HepG2 (cell line): ENCODE measurements at regions not wholly inside any gene's neighbourhood (a gene's known extent, or its start where the extent isn't known, plus 50 kb on each side); places are given as distances from the start of the nearest gene placed in this dataset.
A peak's percentile ranks its signal among the peaks of the same experiment; 100 is the strongest.

Experiments used
- ATAC-seq: fragments of 200-7000 bp; cut with Tn5 transposase; 3 replicates; pipeline ENCODE4 v1.9.1; 2020; ENCODE audit warnings: mild to moderate bottlenecking, moderate library complexity
- BruUV-seq: library from RNA; stranded (reverse); fragments of 400-500 nt; replicated peaks from 2 replicates; lab custom pipeline; 2021; lab: Mats Ljungman, UMichigan
- CTCF ChIA-PET: fragments of 300-600 bp; formaldehyde crosslinking; extraction: SDS; loops from one replicate; lab custom pipeline; 2021; ENCODE audit warnings: low total read pairs, inconsistent platforms, low intra/inter-chr PET ratio; lab: Yijun Ruan, JAX
- POLR2A ChIA-PET: fragments of 350-600 bp; sonication (Branson Sonifier 250); formaldehyde crosslinking; loops from one replicate; lab custom pipeline; 2020; ENCODE audit warnings: antibody characterized with exemption, inconsistent platforms; lab: Yijun Ruan, JAX
- DNase-seq: peaks from one replicate; pipeline ENCODE4 v3.0.0-alpha.2; 2015; ENCODE audit warnings: low spot score
- FAIRE-seq: peaks from 3 replicates; lab custom pipeline; 2011; peaks lifted over from hg19 to GRCh38; lab: Jason Lieb, UNC
- H2AFZ ChIP-seq: one replicate; pipeline ENCODE4 v1.6.1; 2011; ENCODE audit warnings: low read length, inconsistent platforms
- H3K27ac ChIP-seq: fragments of 300-600 bp; 3 replicates; pipeline ENCODE4 v1.8.0; 2011; ENCODE audit warnings: mixed run types, mild to moderate bottlenecking, mixed read lengths, low read length, inconsistent platforms; ENCODE audit not compliant: insufficient read depth; ENCODE audit errors: extremely low read length
- H3K27me3 ChIP-seq, 2 experiments: fragments of 200-600 bp in 1 of 2; 2 replicates in 1 of 2; 3 replicates in 1 of 2; pipeline versions ENCODE4 v1.6.0 to v1.8.0; 2011; ENCODE audit warnings: low read length in 2 of 2, mild to moderate bottlenecking in 2 of 2, moderate library complexity in 2 of 2, inconsistent platforms in 1 of 2; ENCODE audit not compliant: insufficient read depth in 2 of 2, control insufficient read depth in 1 of 2
- H3K36me3 ChIP-seq, 2 experiments: fragments of 200-600 bp in 1 of 2; replicated peaks in 1 of 2; 2 replicates in 1 of 2; 3 replicates in 1 of 2; pipeline versions ENCODE4 v1.5.1 to v1.8.0; 2011; ENCODE audit warnings: low read length in 2 of 2, inconsistent platforms in 1 of 2; ENCODE audit not compliant: insufficient read depth in 2 of 2, control insufficient read depth in 1 of 2
- H3K4me1 ChIP-seq: 2 replicates; pipeline ENCODE4 v1.5.1; 2012; ENCODE audit warnings: low read length, inconsistent platforms; ENCODE audit not compliant: insufficient read depth
- H3K4me2 ChIP-seq: 2 replicates; pipeline ENCODE4 v1.6.0; 2011; ENCODE audit warnings: low read depth, low read length, inconsistent platforms
- H3K4me3 ChIP-seq, 3 experiments: fragments of 200-600 bp in 1 of 3; sonication (generic), shearing (Covaris generic) in 1 of 3; replicated peaks in 1 of 3; 2 replicates each; pipeline ENCODE4 v1.5.1; 2011 to 2016; ENCODE audit warnings: low read length in 3 of 3, inconsistent platforms in 2 of 3, low read depth in 2 of 3, mild to moderate bottlenecking in 2 of 3, control low read depth in 1 of 3, mixed read lengths in 1 of 3; ENCODE audit not compliant: insufficient read depth in 1 of 3
- H3K79me2 ChIP-seq: one replicate; pipeline ENCODE4 v1.6.1; 2011; ENCODE audit warnings: low read length, inconsistent platforms; ENCODE audit not compliant: insufficient read depth
- H3K9ac ChIP-seq: 2 replicates; pipeline ENCODE4 v1.6.0; 2011; ENCODE audit warnings: mild to moderate bottlenecking, low read depth, low read length, inconsistent platforms; ENCODE audit not compliant: insufficient read depth
- H3K9me3 ChIP-seq: 2 replicates; pipeline ENCODE4 v1.5.1; 2012; ENCODE audit warnings: mild to moderate bottlenecking, low read length
- H4K20me1 ChIP-seq: 2 replicates; pipeline ENCODE4 v1.6.0; 2011; ENCODE audit warnings: inconsistent platforms, mild to moderate bottlenecking, low read length, moderate library complexity; ENCODE audit not compliant: insufficient read depth
- BRD4 ChIP-seq: sonication (generic); formaldehyde crosslinking; IDR thresholded peaks from 2 replicates; pipeline ENCODE4 v1.4.0; 2020; ENCODE audit warnings: missing genetic modification reagents
- CEBPB ChIP-seq: IDR thresholded peaks from 2 replicates; pipeline ENCODE4 v1.6.1; 2011; ENCODE audit warnings: low read depth, low read length, improper control_type of control experiment, borderline replicate concordance
- CSRNP1 ChIP-seq: sonication (generic); formaldehyde crosslinking; IDR thresholded peaks from 2 replicates; pipeline ENCODE4 v1.8.1; 2023; ENCODE audit warnings: mild to moderate bottlenecking, missing genetic modification reagents
- FOXO4 ChIP-seq: sonication (generic); formaldehyde crosslinking; conservative IDR thresholded peaks from 2 replicates; pipeline ENCODE4 v1.8.1; 2023; ENCODE audit warnings: missing genetic modification reagents
- HNF4A ChIP-seq: sonication (generic); formaldehyde crosslinking; IDR thresholded peaks from 2 replicates; pipeline ENCODE4 v1.4.0; 2020; ENCODE audit warnings: missing genetic modification reagents
- HNRNPH1 ChIP-seq: fragments of 200-400 bp; formaldehyde crosslinking; optimal IDR thresholded peaks from 2 replicates; pipeline ENCODE3; 2017; ENCODE audit warnings: mild to moderate bottlenecking, low read depth, low read length
- KAT2B ChIP-seq: fragments of 150-350 bp; IDR thresholded peaks from 2 replicates; pipeline ENCODE4 v1.6.1; 2014; ENCODE audit warnings: low read depth, low read length, borderline replicate concordance
- MATR3 ChIP-seq: sonication (generic); formaldehyde crosslinking; IDR thresholded peaks from 2 replicates; pipeline ENCODE4 v1.4.0; 2020; ENCODE audit warnings: missing genetic modification reagents
- MXD3 ChIP-seq: IDR thresholded peaks from 2 replicates; pipeline ENCODE4 v1.6.1; 2016; ENCODE audit warnings: mild to moderate bottlenecking, missing biosample characterization, missing genetic modification reagents
- SNAPC5 ChIP-seq: sonication (generic); formaldehyde crosslinking; IDR thresholded peaks from 2 replicates; pipeline ENCODE4 v1.8.1; 2023; ENCODE audit warnings: mild to moderate bottlenecking, missing genetic modification reagents, borderline replicate concordance
- SP2 ChIP-seq: sonication (generic); formaldehyde crosslinking; IDR thresholded peaks from 2 replicates; pipeline ENCODE4 v1.5.1; 2020; ENCODE audit warnings: mild to moderate bottlenecking, missing genetic modification reagents
- TGIF2 ChIP-seq: IDR thresholded peaks from 2 replicates; pipeline ENCODE4 v1.6.1; 2016; ENCODE audit warnings: control low read depth, missing compliant biosample characterization
- ZBTB7A ChIP-seq: sonication (generic); formaldehyde crosslinking; IDR thresholded peaks from 2 replicates; pipeline ENCODE4 v1.8.0; 2022; ENCODE audit warnings: mild to moderate bottlenecking, missing genetic modification reagents
- ZBTB8A ChIP-seq: sonication (generic); formaldehyde crosslinking; IDR thresholded peaks from 2 replicates; pipeline ENCODE4 v1.4.0; 2020; ENCODE audit warnings: mild to moderate bottlenecking, low read depth, missing genetic modification reagents, borderline replicate concordance
- ZFP90 ChIP-seq: sonication (generic); formaldehyde crosslinking; IDR thresholded peaks from 2 replicates; pipeline ENCODE4 v1.8.0; 2022; ENCODE audit warnings: missing genetic modification reagents, mild to moderate bottlenecking, inconsistent platforms, borderline replicate concordance
- ZMYM2 ChIP-seq: sonication (generic); formaldehyde crosslinking; IDR thresholded peaks from 2 replicates; pipeline ENCODE4 v1.8.0; 2022; ENCODE audit warnings: mild to moderate bottlenecking, missing genetic modification reagents
- ZNF609 ChIP-seq: sonication (generic); formaldehyde crosslinking; IDR thresholded peaks from 2 replicates; pipeline ENCODE4 v1.4.0; 2020; ENCODE audit warnings: mild to moderate bottlenecking, missing genetic modification reagents, borderline replicate concordance
- ZNF644 ChIP-seq: IDR thresholded peaks from 2 replicates; pipeline ENCODE4 v1.6.1; 2016; ENCODE audit warnings: low read depth
- WGBS: methylation state at CpG from one replicate; pipeline ENCODE4 v1.1.6; 2017; ENCODE audit warnings: low lambda C conversion rate; 5-methylcytosine and 5-hydroxymethylcytosine counted together
- in situ Hi-C: cut with HindIII; loops from 2 replicates; pipeline ENCODE4 v1.10.0; 2017; ENCODE audit warnings: low pct_unique_long_range_greater_than_20kb; ENCODE audit not compliant: extremely low pct_ligation_motif_present
- intact Hi-C: fragments of 100-400 bp; cut with micrococcal nuclease; formaldehyde crosslinking; loops from one replicate; pipeline ENCODE4 v1.10.0; 2022; ENCODE audit not compliant: unreplicated experiment

- Histone ChIP-seq H3K4me1 (peaks cover 10% of the 10 kb centered on the region; the same call in 1 of the 2 replicates), H3K9ac (no peak overlapping the region), H3K4me3 (no peak overlapping the region), H3K27me3 (no peaks in the 10 kb centered on the region), H2AFZ (no peak overlapping the region), H3K4me2 (no peak overlapping the region), H3K79me2 (no peaks in the 10 kb centered on the region), H3K27ac (no peak overlapping the region), H4K20me1 (no peaks in the 10 kb centered on the region), H3K9me3 (no peaks in the 10 kb centered on the region), H3K36me3 (no peaks in the 10 kb centered on the region)
- in situ Hi-C loops (no loop called here), intact Hi-C loops (loop anchor here (1.0 kb wide), 1 partner anchor 22 kb away; no protein-coding TSS in a partner anchor)
- FAIRE-seq (no peak), DNase-seq (peak; percentile 14), ATAC-seq (peak; percentile 32; the same call in 1 of the 3 replicates)
- CTCF ChIA-PET: no interaction called here
- POLR2A ChIA-PET: no interaction called here
- no TSS peak for BruUV-seq
- WGBS: 50% methylated on average over 2 of the region's 2 CpGs
- TF ChIP-seq ZNF644 (CRISPR knock-in tag) (0 out of 2 replicates have a peak, but pooled peaks have one; percentile 30), CEBPB (peak; percentile 52), MATR3 (no peak), ZFP90 (CRISPR knock-in tag) (no peak), ZBTB8A (CRISPR knock-in tag) (no peak), ZNF609 (CRISPR knock-in tag) (no peak), SNAPC5 (CRISPR knock-in tag) (no peak), MXD3 (CRISPR knock-in tag) (no peak), HNF4A (CRISPR knock-in tag) (peak; percentile 75), ZMYM2 (CRISPR knock-in tag) (no peak), KAT2B (no peak), CSRNP1 (CRISPR knock-in tag) (no peak), BRD4 (CRISPR knock-in tag) (no peak), HNRNPH1 (no peak), FOXO4 (CRISPR knock-in tag) (no peak), ZBTB7A (CRISPR knock-in tag) (no peak), TGIF2 (CRISPR knock-in tag) (no peak), SP2 (CRISPR knock-in tag) (no peak)
Observed at GRCh38 chr12:41959271-41959670, 185.4 kb downstream of the GXYLT1 start.
